HFFc6 (cell line): ENCODE measurements at regions not wholly inside any gene's neighbourhood (a gene's known extent, or its start where the extent isn't known, plus 50 kb on each side); places are given as distances from the start of the nearest gene placed in this dataset.

Experiments
- DNase-seq: peaks from one replicate; pipeline ENCODE4 v3.0.0-alpha.2; 2018
- H3K27ac Mint-ChIP-seq: 2 replicates; pipeline ENCODE4 v1.8.0; 2020; ENCODE audit warnings: mild to moderate bottlenecking, mixed read lengths
- H3K27me3 Mint-ChIP-seq: 2 replicates; pipeline ENCODE4 v1.8.0; 2021; ENCODE audit warnings: mild to moderate bottlenecking, moderate library complexity, mixed read lengths; ENCODE audit not compliant: insufficient read depth
- H3K36me3 Mint-ChIP-seq: 2 replicates; pipeline ENCODE4 v1.8.0; 2021; ENCODE audit warnings: low read depth, mixed read lengths
- H3K4me1 Mint-ChIP-seq: 2 replicates; pipeline ENCODE4 v1.8.0; 2020; ENCODE audit warnings: low read depth, mixed read lengths
- H3K4me3 Mint-ChIP-seq: 2 replicates; pipeline ENCODE4 v1.8.0; 2020; ENCODE audit warnings: mild to moderate bottlenecking, moderate library complexity, mixed read lengths
- H3K9me3 Mint-ChIP-seq: 2 replicates; pipeline ENCODE4 v1.8.0; 2020; ENCODE audit warnings: mild to moderate bottlenecking, mixed read lengths
- TF ChIP-seq, protein P1 (sequence below): fragments of 200-600 bp; sonication (generic); IDR thresholded peaks from 2 replicates; pipeline ENCODE4 v1.5.0; 2021; ENCODE audit warnings: antibody characterized with exemption, mild to moderate bottlenecking

DNA sequence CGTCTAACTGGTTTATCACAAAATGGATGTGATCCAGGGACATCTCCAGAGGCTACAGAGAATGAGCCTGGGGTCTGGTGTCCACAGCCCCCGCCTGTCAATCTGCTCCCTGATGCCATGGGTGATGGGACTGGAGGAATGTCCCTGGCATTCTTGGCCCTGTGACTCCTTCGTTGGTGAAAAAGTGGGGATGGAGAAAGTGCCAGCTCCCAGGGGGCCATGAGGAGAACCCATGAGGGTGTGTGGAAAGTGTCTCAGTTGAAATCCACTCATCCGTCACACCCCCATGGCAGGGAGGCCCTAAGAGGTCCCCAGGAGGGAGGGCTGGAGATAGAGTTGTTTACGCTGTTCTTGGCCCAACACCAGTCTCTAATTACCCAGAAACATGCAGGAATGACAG lies 322.0 kb downstream of the CTTN start:
- H3K27me3 Mint-ChIP-seq: peaks cover 4% of the 10 kb centered on the region
- no peak overlapping the region for H3K27ac Mint-ChIP-seq
- H3K4me1 Mint-ChIP-seq: no peaks in the 10 kb centered on the region
- H3K4me3 Mint-ChIP-seq: no peak overlapping the region
- H3K9me3 Mint-ChIP-seq: peaks cover 4% of the 10 kb centered on the region
- DNase-seq: no peak
- TF ChIP-seq, protein P1, sequence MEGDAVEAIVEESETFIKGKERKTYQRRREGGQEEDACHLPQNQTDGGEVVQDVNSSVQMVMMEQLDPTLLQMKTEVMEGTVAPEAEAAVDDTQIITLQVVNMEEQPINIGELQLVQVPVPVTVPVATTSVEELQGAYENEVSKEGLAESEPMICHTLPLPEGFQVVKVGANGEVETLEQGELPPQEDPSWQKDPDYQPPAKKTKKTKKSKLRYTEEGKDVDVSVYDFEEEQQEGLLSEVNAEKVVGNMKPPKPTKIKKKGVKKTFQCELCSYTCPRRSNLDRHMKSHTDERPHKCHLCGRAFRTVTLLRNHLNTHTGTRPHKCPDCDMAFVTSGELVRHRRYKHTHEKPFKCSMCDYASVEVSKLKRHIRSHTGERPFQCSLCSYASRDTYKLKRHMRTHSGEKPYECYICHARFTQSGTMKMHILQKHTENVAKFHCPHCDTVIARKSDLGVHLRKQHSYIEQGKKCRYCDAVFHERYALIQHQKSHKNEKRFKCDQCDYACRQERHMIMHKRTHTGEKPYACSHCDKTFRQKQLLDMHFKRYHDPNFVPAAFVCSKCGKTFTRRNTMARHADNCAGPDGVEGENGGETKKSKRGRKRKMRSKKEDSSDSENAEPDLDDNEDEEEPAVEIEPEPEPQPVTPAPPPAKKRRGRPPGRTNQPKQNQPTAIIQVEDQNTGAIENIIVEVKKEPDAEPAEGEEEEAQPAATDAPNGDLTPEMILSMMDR: no peak
- no peaks in the 10 kb centered on the region; the same call in 1 of the 2 replicates for H3K36me3 Mint-ChIP-seq

DNA sequence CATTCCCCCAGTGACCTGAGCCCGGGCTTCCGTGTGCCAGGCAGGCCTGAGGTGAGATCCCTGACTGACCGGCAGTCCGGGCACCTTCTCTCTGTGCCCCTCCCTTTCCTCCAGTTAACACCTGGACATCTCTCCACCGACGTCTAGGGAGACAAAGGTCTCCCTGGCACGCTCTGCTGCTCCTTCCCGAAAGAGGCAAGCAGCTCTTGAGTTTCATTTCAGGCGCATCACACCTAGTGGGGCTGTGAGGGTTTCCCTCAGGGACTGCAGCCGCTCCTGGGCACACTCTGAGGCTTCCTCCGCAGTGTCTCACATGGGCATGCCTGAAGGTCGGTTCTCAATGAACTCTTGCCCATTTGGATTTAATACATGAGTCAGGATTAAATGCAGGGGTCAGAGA lies 322.7 kb downstream of the CTTN start:
- Mint-ChIP-seq H3K4me1 (no peaks in the 10 kb centered on the region), H3K9me3 (peaks cover 12% of the 10 kb centered on the region), H3K27ac (no peak overlapping the region), H3K36me3 (no peaks in the 10 kb centered on the region; the same call in 1 of the 2 replicates), H3K4me3 (no peak overlapping the region), H3K27me3 (peaks cover 4% of the 10 kb centered on the region)
- TF ChIP-seq, protein P1: no peak
- no peak for DNase-seq

DNA sequence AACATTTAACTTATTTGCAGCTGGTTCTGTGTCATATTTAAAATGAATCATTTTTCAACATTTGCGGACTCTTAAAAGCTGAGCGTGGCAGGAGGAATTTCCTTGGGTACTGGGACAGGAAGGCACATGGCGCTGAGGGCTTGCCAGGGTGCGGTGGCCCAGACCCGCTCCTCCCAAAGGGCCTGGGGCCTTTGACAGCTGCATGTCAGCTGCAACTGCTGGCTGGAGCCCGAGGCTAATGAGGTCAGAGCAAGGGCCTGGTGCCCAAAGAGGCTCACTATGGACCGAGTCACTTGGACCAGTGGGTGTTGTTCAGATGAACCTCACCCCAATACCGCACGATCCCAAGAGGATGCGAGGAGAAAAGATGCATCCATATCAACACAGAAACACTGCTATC lies 326.9 kb downstream of the CTTN start:
- DNase-seq: no peak
- H3K4me1 Mint-ChIP-seq: no peaks in the 10 kb centered on the region
- TF ChIP-seq, protein P1: no peak
- no peaks in the 10 kb centered on the region; the same call in 1 of the 2 replicates for H3K27me3 Mint-ChIP-seq
- H3K27ac Mint-ChIP-seq: no peak overlapping the region
- no peaks in the 10 kb centered on the region for H3K36me3 Mint-ChIP-seq
- H3K4me3 Mint-ChIP-seq: no peak overlapping the region
- H3K9me3 Mint-ChIP-seq: peaks cover 30% of the 10 kb centered on the region

DNA sequence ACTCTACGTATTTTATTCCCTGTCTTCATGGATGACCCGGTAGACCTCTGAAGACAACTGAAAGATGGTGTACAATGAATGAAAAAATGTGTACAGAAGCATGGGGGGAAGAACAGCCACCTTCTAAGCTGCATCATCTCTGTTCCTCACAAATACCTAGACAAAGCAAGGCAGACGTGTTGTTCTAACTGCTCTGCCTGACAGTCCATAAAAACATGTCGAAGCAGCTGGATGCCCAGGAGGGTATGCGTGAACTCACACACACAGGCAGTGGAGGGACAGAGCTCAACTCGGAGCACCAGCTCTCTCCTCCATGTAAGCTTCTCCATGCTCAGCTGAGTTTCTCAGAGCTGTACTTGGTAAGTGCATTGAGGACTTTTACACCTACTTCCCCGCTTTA lies 327.4 kb downstream of the CTTN start:
- H3K9me3 Mint-ChIP-seq: peaks cover 34% of the 10 kb centered on the region

DNA sequence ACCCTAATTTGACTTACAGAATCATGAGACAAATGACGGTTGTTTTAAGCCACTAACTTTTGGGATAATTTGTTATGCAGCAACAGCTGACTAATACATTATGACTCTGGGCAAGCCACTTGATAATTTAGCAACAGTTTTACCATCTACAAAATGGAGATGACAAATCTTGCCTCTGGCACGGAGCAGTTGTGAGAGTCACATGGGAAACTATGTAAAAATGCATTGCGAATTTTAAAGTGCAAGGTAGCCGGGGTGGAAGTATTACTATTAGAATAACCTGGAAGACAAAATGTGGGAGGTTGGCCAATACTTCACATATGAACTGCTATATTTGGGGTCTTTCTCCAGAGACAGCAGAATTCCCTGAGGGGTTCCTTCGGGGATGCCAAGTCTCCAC lies 328.7 kb downstream of the CTTN start:
- no peaks in the 10 kb centered on the region; the same call in 1 of the 2 replicates for H3K27me3 Mint-ChIP-seq
- peaks cover 37% of the 10 kb centered on the region for H3K9me3 Mint-ChIP-seq
- H3K4me3 Mint-ChIP-seq: no peak overlapping the region
- H3K4me1 Mint-ChIP-seq: no peaks in the 10 kb centered on the region
- DNase-seq: no peak
- H3K27ac Mint-ChIP-seq: no peak overlapping the region
- H3K36me3 Mint-ChIP-seq: peaks cover 2% of the 10 kb centered on the region; the same call in 1 of the 2 replicates
- TF ChIP-seq, protein P1: no peak

More for the DNA sequence above, 327.4 kb downstream of the CTTN start:
- no peak overlapping the region for H3K4me3 Mint-ChIP-seq
- no peaks in the 10 kb centered on the region; the same call in 1 of the 2 replicates for H3K27me3 Mint-ChIP-seq
- H3K27ac Mint-ChIP-seq: no peak overlapping the region
- DNase-seq: no peak
- no peaks in the 10 kb centered on the region for H3K36me3 Mint-ChIP-seq
- TF ChIP-seq, protein P1: no peak
- no peaks in the 10 kb centered on the region for H3K4me1 Mint-ChIP-seq
